Head of caudate nucleus (tissue), 42 donors: ENCODE measurements at regions not wholly inside any gene's neighbourhood (a gene's known extent, or its start where the extent isn't known, plus 50 kb on each side); places are given as distances from the start of the nearest gene placed in this dataset.
A peak's percentile ranks its signal among the peaks of the same experiment; 100 is the strongest.

Experiments
- DNase-seq, 42 donors: peaks; one replicate each; pipeline versions ENCODE4 v3.0.0 to v3.0.0-alpha.2; 2020 to 2021; ENCODE audit warnings: mixed read lengths in 7 of 42
- intact Hi-C: fragments of 100-400 bp; cut with DNase I; formaldehyde crosslinking; loops from one replicate; pipeline ENCODE4 v1.15.0; 2022

- intact Hi-C loops = no loop called here
- peak in 1 of 42 donors; percentile 33 for DNase-seq
Observed at GRCh38 chr15:69973102-69973714, 124.5 kb downstream of the TLE3 start.

DNA sequence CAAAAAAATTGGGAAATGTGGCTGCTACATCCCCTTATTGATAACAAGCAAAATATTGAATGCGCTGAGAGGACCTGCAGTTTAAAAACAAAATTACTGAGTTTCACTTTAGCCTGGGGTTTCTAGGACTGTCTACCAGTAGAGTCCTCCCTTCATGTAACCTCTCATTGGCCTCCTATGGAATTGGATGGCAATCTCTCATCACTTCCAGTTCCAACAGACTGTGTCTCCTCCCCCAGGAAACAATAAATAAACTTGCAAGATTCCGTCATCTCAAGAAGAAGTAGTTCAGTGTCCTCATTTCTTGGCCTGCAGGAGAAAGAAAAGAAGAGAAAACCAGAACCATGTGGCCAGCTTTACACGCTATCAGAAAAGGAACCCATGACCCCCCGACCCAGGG is 123.8 kb downstream of the TLE3 start:
- no peak for DNase-seq
- intact Hi-C loops = no loop called here

DNA sequence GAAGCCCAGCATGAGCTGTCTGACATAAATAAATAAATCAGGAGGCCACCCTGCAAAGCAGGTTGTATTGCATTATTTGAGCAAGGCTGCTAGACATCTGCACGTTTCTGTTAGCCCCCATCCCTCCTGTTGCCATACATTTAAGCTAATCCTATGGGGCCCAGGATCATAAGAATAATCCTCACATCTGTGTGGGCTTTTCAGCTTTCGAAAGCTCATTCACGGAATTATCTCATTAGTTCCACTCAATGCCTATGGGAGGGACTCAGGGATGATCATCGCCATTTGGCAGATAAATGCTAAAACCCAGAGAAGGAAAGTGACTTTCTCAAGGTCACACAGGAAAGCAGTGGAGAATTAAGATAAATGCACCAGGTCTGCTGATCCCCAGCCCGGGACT is 123.4 kb downstream of the TLE3 start:
- DNase-seq = peak in 1 of 42 donors; percentile 27
- intact Hi-C loops = no loop called here

GRCh38 chr15:69976366-69976994 is 121.2 kb downstream of the TLE3 start:
- peak in 2 of 42 donors; percentile 6 to 7 for DNase-seq
- intact Hi-C loops = no loop called here

GRCh38 chr15:69978603-69979002 is 119.1 kb downstream of the TLE3 start:
- intact Hi-C loops = no loop called here
- no peak for DNase-seq

- intact Hi-C loops = no loop called here
Observed at GRCh38 chr15:69979262-69979661, 118.5 kb downstream of the TLE3 start.

GRCh38 chr15:69979783-69980182 is 117.9 kb downstream of the TLE3 start:
- peak in 1 of 42 donors; percentile 16 for DNase-seq
- intact Hi-C loops = loop anchor here (10.0 kb wide), 1 partner anchor 435 kb away; no protein-coding TSS in a partner anchor

More at GRCh38 chr15:69979262-69979661, 118.5 kb downstream of the TLE3 start:
- no peak for DNase-seq

DNA sequence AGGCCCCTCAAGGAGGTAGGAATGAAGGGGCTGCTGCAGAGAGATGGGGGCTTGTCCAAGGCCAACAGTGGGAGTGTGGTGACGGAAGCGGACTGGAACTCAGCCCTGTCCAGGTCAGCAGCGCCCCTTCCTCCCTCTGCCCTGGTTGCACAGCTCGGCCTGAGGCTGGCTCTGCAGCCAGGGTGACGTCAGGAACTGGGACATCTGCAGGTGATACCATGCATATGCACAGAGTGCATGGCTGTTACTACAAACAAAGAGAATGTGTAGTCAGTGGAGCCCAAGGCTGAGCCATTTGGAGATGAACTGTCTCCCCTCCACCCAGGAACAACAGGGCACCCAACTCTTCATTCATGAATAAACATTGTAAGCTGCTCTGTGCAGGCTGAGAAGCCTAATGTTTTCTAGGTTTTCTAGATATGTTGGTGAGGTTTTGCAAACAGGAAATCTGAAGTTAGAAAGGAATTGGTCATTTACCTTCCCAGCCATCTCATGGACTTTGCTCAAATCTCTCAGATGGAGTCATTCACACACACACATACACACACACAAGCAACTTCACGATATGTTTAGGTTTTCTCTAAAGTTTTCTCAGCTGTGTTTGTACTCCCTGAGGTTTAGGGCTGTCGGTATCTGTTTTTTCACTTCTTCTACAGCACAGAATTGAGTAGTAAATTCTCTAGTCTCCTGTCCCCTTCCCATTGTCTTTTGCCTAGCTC is 117.2 kb downstream of the TLE3 start:
- no peak for DNase-seq
- intact Hi-C loops = loop anchor here (10.0 kb wide), 1 partner anchor 434 kb away; no protein-coding TSS in a partner anchor

DNA sequence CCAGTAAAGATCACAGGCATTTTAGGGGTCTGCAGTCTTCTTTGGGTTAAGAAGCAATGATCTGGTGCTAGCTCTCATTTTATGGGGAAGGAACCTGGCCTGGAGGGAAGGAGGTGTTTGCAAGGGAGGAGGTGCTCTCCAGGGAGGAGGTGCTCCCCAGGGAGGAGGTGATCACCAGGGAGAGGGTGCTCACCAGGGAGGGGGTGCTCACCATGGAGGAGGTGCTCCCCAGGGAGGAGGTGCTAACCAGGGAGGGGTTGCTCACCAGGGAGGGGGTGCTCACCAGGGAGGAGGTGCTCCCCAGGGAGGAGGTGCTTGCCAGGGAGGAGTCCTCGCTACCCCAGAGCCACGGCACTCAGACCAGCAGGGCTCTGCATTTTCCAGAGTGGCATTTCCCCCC is 115.7 kb downstream of the TLE3 start:
- intact Hi-C loops = loop anchor here (10.0 kb wide), 1 partner anchor 433 kb away; no protein-coding TSS in a partner anchor
- DNase-seq = no peak

DNA sequence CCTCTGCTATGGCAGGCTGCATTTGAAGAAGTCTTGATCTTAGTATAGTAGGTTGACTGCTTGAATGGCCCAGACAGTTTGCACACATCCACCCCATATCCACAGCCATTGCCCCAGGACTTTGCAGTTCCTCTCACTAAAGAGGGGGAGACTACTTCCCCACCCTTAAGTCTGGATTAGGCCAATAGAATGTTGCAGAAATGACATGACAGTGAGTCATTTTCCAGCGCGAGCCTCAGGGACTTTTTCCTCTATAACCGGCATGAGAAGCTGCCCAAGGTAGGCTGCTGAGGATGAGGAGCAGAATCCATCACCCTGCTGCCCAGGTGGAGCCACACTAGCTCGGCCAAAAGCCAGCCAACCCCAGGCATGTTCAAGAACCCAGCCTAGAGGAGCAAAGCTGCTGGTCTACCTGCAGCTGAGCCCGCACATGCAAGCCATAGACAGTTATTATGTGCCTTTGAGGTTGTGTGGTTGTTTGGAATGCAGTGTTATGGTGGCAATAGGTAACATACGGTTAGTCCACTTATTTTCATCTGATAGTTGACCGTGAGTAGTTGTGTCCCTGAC is 113.9 kb downstream of the TLE3 start:
- intact Hi-C loops = loop anchor here (10.0 kb wide), 1 partner anchor 431 kb away; no protein-coding TSS in a partner anchor

DNA sequence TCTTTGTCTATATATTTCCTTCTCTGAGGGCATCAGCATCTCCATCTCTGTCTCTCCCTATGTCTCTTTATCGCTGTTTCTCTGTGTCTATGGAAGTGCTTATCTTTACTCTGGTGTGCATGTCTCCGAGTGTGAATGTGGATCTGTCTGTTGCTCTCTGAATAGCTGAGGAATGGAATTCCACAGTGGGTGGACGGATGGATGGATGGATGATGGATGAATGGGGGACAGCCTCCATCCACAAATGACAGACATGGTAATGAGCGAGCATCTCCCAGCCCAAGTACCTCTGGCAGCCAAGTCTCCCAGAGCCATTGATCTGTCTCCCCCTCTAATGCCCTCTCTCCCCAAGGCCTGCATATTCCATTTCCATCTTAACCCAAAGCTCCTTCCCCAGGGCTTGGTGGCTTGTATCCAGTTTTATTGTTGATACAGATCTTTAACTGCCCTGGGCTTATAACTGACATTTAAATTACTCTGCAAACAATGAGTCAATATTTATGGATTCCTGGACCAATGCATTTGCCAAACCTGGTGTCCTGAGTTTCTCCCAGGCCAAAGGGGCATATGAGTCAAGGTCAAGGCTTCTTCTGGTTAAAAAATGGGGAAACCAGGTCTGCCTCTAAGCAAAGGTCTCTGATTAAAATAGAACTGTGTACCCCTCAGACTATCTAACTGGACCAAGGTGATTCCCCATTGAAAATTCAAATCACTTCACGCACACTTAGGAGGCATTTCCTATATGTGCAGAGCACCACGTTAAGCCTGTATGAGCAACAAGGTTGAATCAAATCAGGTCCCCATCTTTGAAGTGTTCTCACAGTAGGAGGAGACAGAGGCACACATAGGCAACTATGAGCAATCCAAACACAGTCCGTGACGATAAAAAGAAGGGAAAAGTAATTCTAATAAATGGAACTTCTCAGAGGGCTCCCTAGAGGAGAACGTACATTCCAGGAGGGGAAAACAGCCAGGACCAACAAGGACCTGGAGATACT is 109.9 kb downstream of the TLE3 start:
- intact Hi-C loops = loop anchor here (10.0 kb wide), 1 partner anchor 427 kb away; no protein-coding TSS in a partner anchor
- no peak for DNase-seq

More for the DNA sequence above, 113.9 kb downstream of the TLE3 start:
- DNase-seq = no peak

DNA sequence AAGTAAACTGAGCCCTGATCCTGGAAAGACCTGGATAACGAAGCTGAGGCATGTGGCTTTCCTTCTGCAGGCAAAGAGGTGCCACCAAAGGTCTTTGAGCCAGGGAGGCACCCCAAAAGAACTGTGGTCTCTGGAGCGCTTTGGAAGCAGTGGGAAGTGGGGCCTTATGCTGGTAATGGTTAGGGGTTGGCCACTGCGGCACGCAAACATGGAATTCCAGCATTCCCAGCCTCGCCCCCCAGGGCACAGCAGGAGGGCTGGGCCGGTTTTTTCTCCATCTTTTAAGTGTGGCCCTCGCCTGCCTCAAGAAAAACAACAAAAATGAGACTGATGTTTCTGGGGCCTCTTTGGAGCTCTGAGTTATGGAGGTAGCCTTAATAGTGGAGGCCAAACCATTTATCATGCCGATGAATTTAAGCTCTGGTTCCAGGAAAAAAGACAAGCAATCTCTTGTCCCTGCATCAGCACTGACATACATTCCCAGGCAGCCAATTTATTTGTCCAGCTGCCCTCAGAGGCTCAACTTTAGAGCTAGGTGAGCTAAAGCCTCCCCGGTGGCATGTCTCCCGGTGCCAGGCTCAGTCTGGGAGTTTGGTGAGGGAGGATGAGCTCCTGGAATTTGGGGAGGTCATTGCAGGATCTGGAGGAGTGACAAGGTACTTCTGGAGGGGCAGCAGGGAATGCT is 109.0 kb downstream of the TLE3 start:
- intact Hi-C loops = loop anchor here (10.0 kb wide), 1 partner anchor 426 kb away; no protein-coding TSS in a partner anchor
- no peak for DNase-seq

DNA sequence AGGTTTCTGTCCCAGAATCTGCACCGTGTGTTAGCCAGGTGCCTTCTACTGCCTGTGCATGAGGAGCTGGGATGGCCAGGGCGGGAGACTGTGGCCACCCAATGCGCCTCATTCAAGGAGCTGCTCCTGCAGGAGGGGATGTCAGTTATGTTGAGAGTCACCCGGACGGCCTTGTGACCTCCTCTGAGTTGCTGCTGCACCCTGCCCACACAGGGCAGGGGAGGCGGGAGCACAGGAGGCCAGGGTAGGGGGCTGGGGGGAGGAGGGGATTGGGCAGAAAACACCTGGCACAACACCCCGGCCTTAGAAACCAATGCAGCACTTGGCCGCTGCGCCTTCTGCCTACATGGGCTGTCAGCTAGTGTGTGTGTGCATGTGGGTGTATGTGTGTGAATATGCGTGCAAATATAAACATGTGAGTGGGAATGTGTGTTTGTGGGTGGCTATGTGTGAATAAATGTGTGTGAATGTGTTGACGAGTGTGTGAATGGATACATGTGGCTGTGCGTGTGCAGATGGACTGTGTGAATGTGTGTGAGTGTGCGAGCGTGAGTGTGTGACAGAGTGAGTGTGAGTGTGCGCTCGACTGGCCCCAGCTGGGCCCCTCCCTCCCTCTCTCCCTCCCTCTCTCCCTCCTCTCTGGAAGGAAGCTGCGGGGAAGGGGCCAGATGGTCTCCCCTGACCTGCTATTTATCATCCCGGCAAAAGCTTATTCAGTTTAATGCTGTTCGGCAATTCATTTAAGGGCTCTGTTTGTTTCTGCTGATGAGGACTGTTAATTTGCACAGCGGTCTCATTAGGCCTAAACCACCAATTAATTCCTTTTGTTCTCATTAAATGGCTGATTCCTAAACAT is 106.9 kb downstream of the TLE3 start:
- DNase-seq = no peak
- intact Hi-C loops = no loop called here

DNA sequence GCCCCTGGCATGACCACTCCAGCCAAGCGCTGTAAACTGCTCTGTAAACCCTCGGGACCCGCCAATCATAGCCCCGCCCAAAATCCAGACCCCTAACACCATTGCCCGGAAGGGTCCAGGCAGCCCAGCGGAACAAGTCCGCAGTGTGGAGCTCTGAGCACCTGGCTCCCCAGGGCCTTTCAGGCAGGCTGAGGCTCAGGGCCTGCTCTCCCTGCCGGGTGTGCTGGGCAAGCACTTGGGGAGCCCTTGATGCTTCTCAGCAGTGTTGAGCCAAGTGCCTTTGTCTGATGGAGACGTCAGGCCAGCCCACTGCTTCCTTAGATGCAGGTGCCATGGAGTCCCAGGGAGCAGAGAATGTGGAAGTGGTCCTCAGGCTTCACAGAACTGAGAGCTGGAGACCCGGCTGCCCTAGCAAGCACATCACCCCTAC is 106.2 kb downstream of the TLE3 start:
- DNase-seq = no peak
- intact Hi-C loops = no loop called here

- DNase-seq = no peak
- intact Hi-C loops = no loop called here
Observed at GRCh38 chr15:69992348-69992747, 105.4 kb downstream of the TLE3 start.

GRCh38 chr15:69994429-69995205 is 103.1 kb downstream of the TLE3 start:
- intact Hi-C loops = no loop called here
- no peak for DNase-seq
